Activated T-helper 9 cell treated with anti-CD3 and anti-CD28 coated beads, Interleukin-2, amount 50 U/mL, for 16 hours (primary cell): ENCODE measurements at regions not wholly inside any gene's neighbourhood (a gene's known extent, or its start where the extent isn't known, plus 50 kb on each side); places are given as distances from the start of the nearest gene placed in this dataset.
A peak's percentile ranks its signal among the peaks of the same experiment; 100 is the strongest.
"Not testable (repeated sequence)": the region's sequence is repeated elsewhere in the genome, so short reads cannot be mapped to it uniquely, and the experiment has no call there.

Experiments used
- DNase-seq: peaks from one replicate; pipeline ENCODE4 v3.0.0-alpha.2; 2020; ENCODE audit warnings: low read depth

DNA sequence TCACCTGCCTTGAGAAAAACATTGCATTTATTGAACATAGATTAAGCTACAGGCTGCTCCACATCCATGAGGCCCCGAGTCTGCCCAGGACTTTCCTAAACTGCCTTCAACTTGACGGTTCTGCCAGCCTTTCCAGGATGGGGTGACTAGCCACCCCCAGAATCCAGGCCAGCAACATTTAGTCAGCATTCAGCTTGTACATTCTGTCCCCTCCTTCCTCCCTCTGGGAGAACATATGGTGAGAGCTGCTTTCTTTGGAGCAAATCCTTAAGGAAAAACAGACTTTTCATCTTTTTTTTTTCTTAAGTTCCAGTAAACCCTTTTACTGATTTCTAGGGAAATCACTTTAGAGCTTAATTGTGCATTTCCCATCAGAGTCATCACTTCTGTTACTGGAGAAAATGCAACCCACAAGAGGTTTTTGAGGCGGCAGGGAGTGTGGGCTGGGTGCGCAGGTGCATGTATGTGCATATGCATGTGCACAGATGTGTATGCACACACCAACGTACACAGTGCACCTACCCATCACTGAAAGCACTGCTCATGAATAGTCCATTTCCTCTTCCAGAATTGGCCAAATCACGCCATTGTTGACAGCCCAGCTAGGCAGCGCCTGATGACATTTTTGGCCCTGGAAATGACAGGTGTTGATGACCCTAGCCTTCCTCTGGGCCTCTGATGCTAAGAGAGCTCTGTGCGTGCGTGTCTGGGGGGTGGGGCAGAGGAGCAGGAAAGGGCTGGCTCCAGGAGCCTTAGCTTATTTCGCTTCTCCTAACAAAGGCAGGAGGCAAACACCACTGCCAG lies 145.6 kb downstream of the HSD17B3 start:
- no peak for DNase-seq

DNA sequence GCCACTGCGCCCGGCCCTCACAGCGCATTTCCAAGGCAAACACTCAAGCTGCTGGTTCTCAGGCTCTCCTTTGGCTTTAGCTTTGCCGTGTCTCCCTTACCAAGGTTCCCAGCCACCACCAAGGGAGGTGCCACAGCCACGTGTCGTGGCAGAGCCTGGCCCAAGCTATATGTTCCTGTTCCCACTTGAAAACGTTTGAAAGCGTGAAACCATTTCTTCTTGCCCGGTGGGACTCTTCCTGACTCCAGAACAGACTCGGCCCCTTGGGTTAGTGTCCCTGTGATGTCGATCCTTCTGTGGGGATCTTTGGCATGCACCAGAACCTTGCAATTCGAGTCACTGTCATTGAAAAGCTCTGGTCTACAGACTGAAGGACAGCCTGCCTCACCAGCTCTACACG lies 147.9 kb downstream of the HSD17B3 start:
- no peak for DNase-seq

GRCh38 chr9:96152550-96152949 lies 149.4 kb downstream of the HSD17B3 start:
- no peak for DNase-seq

- DNase-seq = peak; percentile 3
These were observed 151.4 kb downstream of the HSD17B3 start for GRCh38 chr9:96150324-96151227.

DNA sequence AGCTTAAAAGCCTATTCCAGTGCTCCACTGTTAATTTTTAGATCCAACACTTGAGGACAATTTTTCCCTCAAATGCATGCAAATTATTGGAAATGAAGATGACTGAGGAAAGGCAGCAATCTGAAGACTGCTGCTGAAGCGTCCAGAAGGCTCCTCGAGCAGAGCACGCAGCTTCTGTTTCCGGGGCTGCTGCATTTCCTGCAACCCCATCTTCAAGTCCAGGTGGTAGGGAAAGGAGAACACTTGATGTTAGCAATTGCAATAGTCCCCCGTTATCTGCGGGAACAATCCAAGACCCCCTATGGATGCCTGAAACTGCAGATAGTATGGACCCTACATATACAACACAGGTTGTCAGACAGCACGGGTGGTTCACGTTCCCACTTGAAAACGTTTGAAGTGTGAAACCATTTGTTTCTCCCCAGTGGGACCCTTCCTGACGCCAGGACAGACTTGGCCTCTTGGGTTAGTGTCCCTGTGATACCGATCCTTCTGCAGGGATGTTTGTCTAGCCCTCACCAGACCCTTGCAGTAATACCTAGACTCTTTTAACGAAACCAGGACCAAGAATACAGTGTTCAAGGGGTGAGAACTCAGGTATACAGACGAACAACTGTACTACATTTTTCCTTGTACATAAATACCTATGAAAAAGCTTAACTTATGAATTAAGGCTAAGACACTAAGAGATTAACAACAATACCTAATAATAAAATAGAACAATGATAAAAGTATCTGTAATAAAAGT lies 152.3 kb downstream of the HSD17B3 start:
- DNase-seq = no peak

- DNase-seq = no peak
These were observed 153.1 kb downstream of the HSD17B3 start for GRCh38 chr9:96148634-96149532.

DNA sequence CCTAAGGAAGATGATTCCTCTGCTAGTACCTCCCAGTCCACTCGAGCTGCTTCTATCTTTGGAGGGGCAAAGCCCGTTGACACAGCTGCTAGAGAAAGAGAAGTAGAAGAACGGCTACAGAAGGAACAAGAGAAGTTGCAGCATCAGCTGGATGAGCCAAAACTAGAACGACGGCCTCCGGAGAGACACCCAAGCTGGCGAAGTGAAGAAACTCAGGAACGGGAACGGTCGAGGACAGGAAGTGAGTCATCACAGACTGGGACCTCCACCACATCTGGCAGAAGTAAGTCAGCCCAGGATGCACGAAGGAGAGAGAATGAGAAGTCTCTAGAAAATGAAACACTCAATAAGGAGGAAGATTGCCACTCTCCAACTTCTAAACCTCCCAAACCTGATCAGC lies 154.9 kb downstream of the HSD17B3 start:
- DNase-seq = not testable (repeated sequence)

GRCh38 chr9:96141666-96142065 lies 160.3 kb downstream of the HSD17B3 start:
- no peak for DNase-seq

DNA sequence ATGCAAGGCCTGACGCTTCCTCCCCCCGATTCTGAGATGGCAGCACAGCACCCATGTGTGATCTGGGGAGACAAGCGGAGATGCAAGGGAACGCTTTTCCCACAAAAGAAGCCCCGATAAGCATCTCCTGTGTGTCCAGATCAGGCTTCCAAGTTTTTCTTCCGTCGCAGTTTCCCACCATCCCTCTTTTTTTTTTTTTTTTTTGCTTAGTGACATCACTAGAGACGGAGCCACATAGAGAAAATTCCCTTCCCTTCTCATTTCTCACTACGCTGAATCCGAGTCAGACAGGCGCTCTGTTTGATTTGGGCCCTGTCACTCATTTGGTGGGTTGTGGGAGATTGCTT lies 160.9 kb downstream of the HSD17B3 start:
- DNase-seq = no peak

GRCh38 chr9:96140296-96141127 lies 161.5 kb downstream of the HSD17B3 start:
- DNase-seq = no peak

GRCh38 chr9:96139592-96140295 lies 162.2 kb downstream of the HSD17B3 start:
- DNase-seq = no peak

DNA sequence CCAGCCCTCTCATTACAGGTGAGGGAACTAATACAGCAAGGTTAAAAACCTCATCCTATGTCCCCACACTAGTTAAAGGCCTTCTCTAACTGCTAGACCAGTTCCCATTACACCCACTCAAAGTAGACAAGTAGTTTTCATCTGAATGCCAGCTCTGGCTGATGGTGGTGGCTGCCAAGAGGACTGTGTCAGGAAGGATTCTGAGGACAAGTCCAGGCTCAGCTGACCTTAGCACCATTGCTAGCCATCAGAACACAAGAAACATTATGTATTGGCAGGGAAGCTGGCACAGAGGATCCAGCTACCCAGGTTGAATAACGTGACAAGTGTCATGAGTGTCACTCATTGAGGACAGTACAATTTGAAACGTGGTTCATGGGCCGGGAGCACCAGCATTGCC lies 163.4 kb downstream of the HSD17B3 start:
- no peak for DNase-seq

DNA sequence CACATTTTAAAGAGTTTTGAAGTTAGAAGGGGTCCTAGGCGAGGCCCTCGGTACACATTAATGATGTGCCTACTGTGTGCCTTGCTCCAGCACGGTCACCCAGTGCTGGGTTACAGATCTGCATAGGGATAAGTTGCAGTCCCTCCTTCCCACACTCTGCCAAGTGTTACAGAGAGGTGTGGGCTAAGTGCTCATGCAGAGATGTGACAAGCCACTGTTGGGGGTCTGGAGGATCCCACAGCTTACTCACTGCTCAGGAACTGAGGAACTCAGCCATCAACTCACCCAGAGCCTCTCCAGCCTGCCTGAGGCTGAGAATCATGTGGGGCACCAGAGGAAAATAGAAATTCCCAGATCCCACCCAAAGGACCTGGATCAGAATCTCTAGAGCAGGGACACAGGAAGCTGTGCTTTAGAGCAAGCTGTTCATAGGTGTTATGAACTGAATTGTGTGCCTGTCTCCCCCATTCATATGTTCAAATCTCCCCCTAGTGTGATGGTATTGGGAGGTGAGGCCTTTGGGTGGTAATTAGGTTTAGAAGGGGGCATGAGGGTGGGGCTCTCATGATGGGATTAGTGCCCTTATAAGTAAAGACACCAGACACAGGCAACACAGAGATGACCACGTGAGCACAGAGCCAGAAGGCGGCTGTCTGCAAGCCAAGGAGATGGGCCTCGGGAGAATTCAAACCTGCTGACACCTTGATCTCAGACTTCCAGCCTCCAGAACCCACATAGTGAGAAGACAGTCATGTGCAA lies 164.1 kb downstream of the HSD17B3 start:
- no peak for DNase-seq

- no peak for DNase-seq
These were observed 164.8 kb downstream of the HSD17B3 start for GRCh38 chr9:96136992-96137670.

GRCh38 chr9:96135753-96136290 lies 166.2 kb downstream of the HSD17B3 start:
- DNase-seq = no peak

DNA sequence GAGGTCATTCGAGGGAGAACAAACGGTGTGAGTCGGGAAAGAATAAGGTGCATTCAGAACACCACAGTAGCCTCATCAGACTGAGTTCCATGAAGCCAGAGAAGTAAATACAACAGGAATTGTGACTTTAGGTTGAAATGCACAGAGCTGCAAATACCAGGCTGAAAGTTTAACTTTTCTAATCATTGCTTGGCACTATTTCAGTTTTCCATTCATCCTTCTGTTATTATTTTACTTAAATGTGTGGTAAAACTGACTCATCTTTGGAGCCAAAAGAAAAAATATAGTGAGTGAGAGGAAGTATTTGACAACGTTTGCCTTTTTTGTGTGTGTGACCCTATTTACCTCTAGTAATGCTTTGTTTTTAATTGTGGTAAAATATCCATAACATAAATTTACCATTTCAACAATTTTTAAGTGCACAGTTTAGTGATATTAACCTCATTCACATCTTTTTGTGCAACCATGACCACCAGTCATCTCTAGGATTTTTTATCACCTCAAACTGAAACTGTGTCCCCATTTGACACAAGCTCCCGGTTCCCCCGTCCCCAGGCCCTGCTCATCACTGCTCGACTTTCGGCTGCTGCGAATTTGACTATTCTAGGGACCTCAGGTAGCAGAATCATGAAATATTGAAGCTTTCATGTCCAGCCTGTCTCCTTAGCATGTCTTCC lies 166.8 kb downstream of the HSD17B3 start:
- DNase-seq = no peak

- no peak for DNase-seq
These were observed 168.5 kb downstream of the HSD17B3 start for GRCh38 chr9:96133321-96134021.
